Left ventricle myocardium inferior (tissue), 1 donor: ENCODE measurements at regions not wholly inside any gene's neighbourhood (a gene's known extent, or its start where the extent isn't known, plus 50 kb on each side); places are given as distances from the start of the nearest gene placed in this dataset.
"Not testable (repeated sequence)": the region's sequence is repeated elsewhere in the genome, so short reads cannot be mapped to it uniquely, and the experiment has no call there.

Experiments used
- DNase-seq: peaks from one replicate; pipeline ENCODE4 v3.0.0-alpha.2; 2020
- H3K27ac ChIP-seq: fragments of 200-600 bp; replicated peaks from 2 replicates; pipeline ENCODE4 v1.8.0; 2021
- H3K27me3 ChIP-seq: fragments of 200-600 bp; 2 replicates; pipeline ENCODE4 v1.8.0; 2021; ENCODE audit warnings: low read depth
- H3K36me3 ChIP-seq: fragments of 200-600 bp; 2 replicates; pipeline ENCODE4 v1.8.0; 2021
- H3K4me1 ChIP-seq: fragments of 200-600 bp; 2 replicates; pipeline ENCODE4 v1.8.0; 2021
- H3K4me3 ChIP-seq: fragments of 200-600 bp; 2 replicates; pipeline ENCODE4 v1.8.0; 2021; ENCODE audit warnings: mild to moderate bottlenecking, moderate library complexity
- H3K9me3 ChIP-seq: fragments of 200-600 bp; replicated peaks from 2 replicates; pipeline ENCODE4 v1.8.0; 2021
- intact Hi-C: fragments of 100-400 bp; cut with micrococcal nuclease; formaldehyde crosslinking; loops from one replicate; pipeline ENCODE4 v1.11.0; 2022
- TF ChIP-seq, protein P1 (sequence below): fragments of 200-600 bp; IDR thresholded peaks from 2 replicates; pipeline ENCODE4 v1.8.0; 2021; ENCODE audit warnings: antibody characterized with exemption, mild to moderate bottlenecking, borderline replicate concordance
- donor health status: DM: no; HTN: yes; CAD: no; lungs with severe emphysema.

DNA sequence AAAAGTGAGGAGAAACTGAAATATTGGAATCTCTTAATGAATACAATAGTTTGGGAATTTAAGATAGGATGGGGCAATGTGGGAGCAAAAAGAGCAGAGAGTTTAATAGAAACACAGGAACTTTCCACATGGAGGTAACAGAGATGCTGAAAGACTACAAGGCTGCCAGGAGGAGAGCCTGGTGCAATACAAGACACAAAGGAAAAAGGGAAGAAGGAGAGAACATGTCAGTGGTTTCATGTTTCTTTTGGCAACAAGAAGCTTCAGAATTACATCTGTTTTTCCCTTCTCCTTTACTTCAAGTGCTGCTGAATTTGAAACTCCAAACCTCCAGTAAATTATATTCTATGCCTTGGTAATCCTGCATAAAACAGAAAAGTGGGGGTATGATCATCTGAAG is 474.3 kb downstream of the FAT4 start:
- DNase-seq: no peak
- no peaks in the 10 kb centered on the region for H3K4me1 ChIP-seq

GRCh38 chr4:125791896-125792295 is 477.1 kb downstream of the FAT4 start:
- intact Hi-C loops: no loop called here
- DNase-seq: no peak
- H3K4me3 ChIP-seq: no peak overlapping the region
- TF ChIP-seq, protein P1, sequence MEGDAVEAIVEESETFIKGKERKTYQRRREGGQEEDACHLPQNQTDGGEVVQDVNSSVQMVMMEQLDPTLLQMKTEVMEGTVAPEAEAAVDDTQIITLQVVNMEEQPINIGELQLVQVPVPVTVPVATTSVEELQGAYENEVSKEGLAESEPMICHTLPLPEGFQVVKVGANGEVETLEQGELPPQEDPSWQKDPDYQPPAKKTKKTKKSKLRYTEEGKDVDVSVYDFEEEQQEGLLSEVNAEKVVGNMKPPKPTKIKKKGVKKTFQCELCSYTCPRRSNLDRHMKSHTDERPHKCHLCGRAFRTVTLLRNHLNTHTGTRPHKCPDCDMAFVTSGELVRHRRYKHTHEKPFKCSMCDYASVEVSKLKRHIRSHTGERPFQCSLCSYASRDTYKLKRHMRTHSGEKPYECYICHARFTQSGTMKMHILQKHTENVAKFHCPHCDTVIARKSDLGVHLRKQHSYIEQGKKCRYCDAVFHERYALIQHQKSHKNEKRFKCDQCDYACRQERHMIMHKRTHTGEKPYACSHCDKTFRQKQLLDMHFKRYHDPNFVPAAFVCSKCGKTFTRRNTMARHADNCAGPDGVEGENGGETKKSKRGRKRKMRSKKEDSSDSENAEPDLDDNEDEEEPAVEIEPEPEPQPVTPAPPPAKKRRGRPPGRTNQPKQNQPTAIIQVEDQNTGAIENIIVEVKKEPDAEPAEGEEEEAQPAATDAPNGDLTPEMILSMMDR: no peak
- H3K4me1 ChIP-seq: no peaks in the 10 kb centered on the region
- no peaks in the 10 kb centered on the region for H3K9me3 ChIP-seq
- H3K27ac ChIP-seq: no peak overlapping the region
- no peaks in the 10 kb centered on the region for H3K36me3 ChIP-seq
- H3K27me3 ChIP-seq: no peaks in the 10 kb centered on the region

More for the DNA sequence above, 474.3 kb downstream of the FAT4 start:
- TF ChIP-seq, protein P1: no peak
- intact Hi-C loops: no loop called here
- no peaks in the 10 kb centered on the region for H3K9me3 ChIP-seq
- no peaks in the 10 kb centered on the region for H3K36me3 ChIP-seq
- no peaks in the 10 kb centered on the region for H3K27me3 ChIP-seq
- no peak overlapping the region for H3K27ac ChIP-seq
- H3K4me3 ChIP-seq: no peak overlapping the region

GRCh38 chr4:125794989-125795388 is 480.2 kb downstream of the FAT4 start:
- intact Hi-C loops: no loop called here
- DNase-seq: no peak
- Histone ChIP-seq H3K36me3 (no peaks in the 10 kb centered on the region), H3K9me3 (no peaks in the 10 kb centered on the region), H3K4me1 (no peaks in the 10 kb centered on the region), H3K27ac (no peak overlapping the region), H3K27me3 (no peaks in the 10 kb centered on the region), H3K4me3 (no peak overlapping the region)
- TF ChIP-seq, protein P1: no peak

DNA sequence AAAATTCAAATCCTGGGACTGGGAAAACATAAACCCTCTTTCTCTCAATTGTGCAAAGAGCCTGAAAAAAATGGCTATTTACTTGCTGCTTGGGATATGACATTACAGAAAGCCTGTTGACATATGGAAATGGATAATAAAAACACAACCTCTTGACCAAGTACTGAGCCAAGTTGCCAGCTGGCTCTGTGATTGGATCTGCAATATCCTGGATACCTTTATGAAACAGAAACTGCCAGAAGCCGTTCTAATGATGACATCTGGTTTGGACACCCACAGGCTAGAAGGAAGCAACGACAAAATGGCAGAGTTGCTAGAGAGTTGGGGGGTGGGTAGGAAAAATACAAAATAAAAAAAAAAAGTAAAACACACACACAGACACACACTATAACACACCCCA is 481.4 kb downstream of the FAT4 start:
- TF ChIP-seq, protein P1: no peak
- no peak overlapping the region for H3K27ac ChIP-seq
- no peaks in the 10 kb centered on the region for H3K9me3 ChIP-seq
- H3K36me3 ChIP-seq: no peaks in the 10 kb centered on the region
- DNase-seq: no peak
- H3K27me3 ChIP-seq: no peaks in the 10 kb centered on the region
- intact Hi-C loops: no loop called here
- no peak overlapping the region for H3K4me3 ChIP-seq
- H3K4me1 ChIP-seq: no peaks in the 10 kb centered on the region

- intact Hi-C loops, H3K9me3 ChIP-seq, H3K36me3 ChIP-seq, DNase-seq, H3K27ac ChIP-seq, H3K27me3 ChIP-seq, H3K4me1 ChIP-seq, H3K4me3 ChIP-seq: not testable (repeated sequence)
Observed at GRCh38 chr4:125797621-125798020, 482.9 kb downstream of the FAT4 start.

DNA sequence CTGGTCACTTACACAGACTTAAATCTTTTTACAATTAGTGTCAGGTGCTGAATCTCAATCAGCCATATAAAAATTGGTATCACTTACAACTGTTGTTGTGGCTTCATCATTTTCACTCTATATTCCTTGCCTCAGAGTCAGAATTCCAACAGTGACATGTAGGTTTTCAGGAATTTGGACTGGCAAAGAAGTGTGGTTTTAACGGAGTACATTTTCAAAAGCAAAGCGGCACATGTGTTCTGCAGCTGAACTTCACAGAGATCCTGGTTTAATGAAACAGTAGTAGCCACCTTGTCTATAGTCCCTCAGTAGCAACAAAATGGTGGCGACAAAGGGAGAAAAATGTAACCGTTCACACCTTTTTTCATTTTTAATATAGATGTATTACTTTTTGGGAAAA is 486.6 kb downstream of the FAT4 start:
- intact Hi-C loops: no loop called here
- no peak overlapping the region for H3K4me3 ChIP-seq

More for the DNA sequence above, 486.6 kb downstream of the FAT4 start:
- no peaks in the 10 kb centered on the region for H3K27me3 ChIP-seq
- no peaks in the 10 kb centered on the region for H3K4me1 ChIP-seq
- TF ChIP-seq, protein P1: no peak
- H3K27ac ChIP-seq: no peak overlapping the region
- DNase-seq: no peak
- H3K9me3 ChIP-seq: no peaks in the 10 kb centered on the region
- H3K36me3 ChIP-seq: no peaks in the 10 kb centered on the region
